GM12878 (cell line): ENCODE measurements at regions not wholly inside any gene's neighbourhood (a gene's known extent, or its start where the extent isn't known, plus 50 kb on each side); places are given as distances from the start of the nearest gene placed in this dataset.
"Not testable (repeated sequence)": the region's sequence is repeated elsewhere in the genome, so short reads cannot be mapped to it uniquely, and the experiment has no call there.

Source experiments
- ATAC-seq: fragments of 200-7000 bp; cut with Tn5 transposase; 3 replicates; pipeline ENCODE4 v1.9.1; 2020; ENCODE audit warnings: mild to moderate bottlenecking, moderate library complexity
- BruUV-seq: library from RNA; stranded (reverse); fragments of 400-500 nt; replicated peaks from 2 replicates; lab custom pipeline; 2021; lab: Mats Ljungman, UMichigan
- CTCF ChIA-PET: fragments of 300-600 bp; sonication (Branson Sonifier 250); formaldehyde crosslinking; extraction: SDS; loops from one replicate; lab custom pipeline; 2021; ENCODE audit warnings: inconsistent platforms; lab: Yijun Ruan, JAX
- POLR2A ChIA-PET: fragments of 350-600 bp; formaldehyde crosslinking; extraction: SDS; loops from one replicate; lab custom pipeline; 2021; ENCODE audit warnings: inconsistent platforms; lab: Charles Lee
- RAD21 ChIA-PET: fragments of 300-600 bp; sonication (Branson Sonifier 250); formaldehyde crosslinking; loops from one replicate; lab custom pipeline; 2023; ENCODE audit warnings: antibody characterized with exemption; ENCODE audit not compliant: unreplicated experiment; lab: Charles Lee
- SMC1A ChIA-PET: fragments of 300-600 bp; sonication (Branson Sonifier 250); formaldehyde crosslinking; loops from one replicate; lab custom pipeline; 2023; ENCODE audit not compliant: unreplicated experiment, uncharacterized antibody; lab: Charles Lee
- DNase-seq: peaks from one replicate; pipeline ENCODE4 v3.0.0-alpha.2; 2011; ENCODE audit warnings: low read depth, low spot score
- FAIRE-seq: peaks from 3 replicates; lab custom pipeline; 2011; peaks lifted over from hg19 to GRCh38; lab: Jason Lieb, UNC
- H2AFZ ChIP-seq: 2 replicates; pipeline ENCODE4 v1.6.0; 2011; ENCODE audit warnings: low read depth, low read length, control low read depth; ENCODE audit not compliant: control insufficient read depth
- H3K27ac ChIP-seq: 2 replicates; pipeline ENCODE4 v1.5.1; 2011; ENCODE audit warnings: control low read depth; ENCODE audit not compliant: control insufficient read depth, insufficient read depth
- H3K27me3 ChIP-seq, 2 experiments: replicated peaks in 1 of 2; 2 replicates each; pipeline versions ENCODE4 v1.6.0 to v1.6.1; 2011; ENCODE audit warnings: low read length in 1 of 2; ENCODE audit not compliant: control insufficient read depth in 2 of 2, insufficient read depth in 2 of 2
- H3K36me3 ChIP-seq, 2 experiments: 2 replicates each; pipeline ENCODE4 v1.5.1; 2011; ENCODE audit warnings: low read length in 1 of 2; ENCODE audit not compliant: control insufficient read depth in 2 of 2, insufficient read depth in 2 of 2
- H3K4me1 ChIP-seq: 2 replicates; pipeline ENCODE4 v1.6.1; 2011; ENCODE audit warnings: mild to moderate bottlenecking, low read length, moderate library complexity, mixed read lengths; ENCODE audit not compliant: control insufficient read depth, insufficient read depth
- H3K4me2 ChIP-seq: 2 replicates; pipeline ENCODE4 v1.6.0; 2011; ENCODE audit warnings: control low read depth; ENCODE audit not compliant: control insufficient read depth, insufficient read depth
- H3K4me3 ChIP-seq: fragments of 200-600 bp; sonication (generic); 2 replicates; pipeline ENCODE4 v1.5.1; 2016
- H3K79me2 ChIP-seq: 2 replicates; pipeline ENCODE4 v1.6.0; 2011; ENCODE audit warnings: low read length; ENCODE audit not compliant: control insufficient read depth, insufficient read depth
- H3K9ac ChIP-seq: 2 replicates; pipeline ENCODE4 v1.8.0; 2011; ENCODE audit warnings: low read length, control low read depth, mixed read lengths; ENCODE audit not compliant: control insufficient read depth, insufficient read depth
- H3K9me3 ChIP-seq: replicated peaks from 3 replicates; pipeline ENCODE4 v1.5.1; 2011; ENCODE audit warnings: mild to moderate bottlenecking, low read length; ENCODE audit not compliant: control insufficient read depth, insufficient read depth
- H4K20me1 ChIP-seq: 2 replicates; pipeline ENCODE4 v1.6.0; 2011; ENCODE audit not compliant: control insufficient read depth, insufficient read depth
- JUND ChIP-seq: IDR thresholded peaks from 2 replicates; pipeline ENCODE4 v1.6.1; 2012; ENCODE audit warnings: low read depth, mild to moderate bottlenecking, low read length, improper control_type of control experiment, moderate library complexity
- MEF2A ChIP-seq: IDR thresholded peaks from 2 replicates; pipeline ENCODE4 v1.6.1; 2011; ENCODE audit warnings: low read depth, mild to moderate bottlenecking, low read length, moderate library complexity; ENCODE audit not compliant: insufficient read depth
- WGBS: methylation state at CpG from one replicate; pipeline ENCODE4 v1.1.6; 2016; ENCODE audit warnings: low lambda C conversion rate; ENCODE audit not compliant: insufficient replicate concordance, insufficient coverage; ENCODE audit errors: missing lambda C conversion rate; 5-methylcytosine and 5-hydroxymethylcytosine counted together
- in situ Hi-C: fragments of 300-500 bp; cut with MboI; formaldehyde crosslinking; loops from 9 replicates; pipeline ENCODE4 v1.14.3; 2018; ENCODE audit warnings: mixed read lengths
- intact Hi-C: fragments of 100-400 bp; cut with micrococcal nuclease; formaldehyde crosslinking; loops from one replicate; pipeline ENCODE4 v1.14.2; 2022; ENCODE audit not compliant: unreplicated experiment

GRCh38 chr12:67107751-67108269 lies 161.3 kb upstream of the CAND1 start:
- CTCF ChIA-PET, result no interaction called here
- no peak for TF ChIP-seq MEF2A
- TF ChIP-seq JUND, result no peak
- H3K36me3 ChIP-seq, result no peaks in the 10 kb centered on the region
- H3K9me3 ChIP-seq, result no peaks in the 10 kb centered on the region; the same call in 2 of the 3 replicates
- H3K4me3 ChIP-seq, result no peak overlapping the region
- RAD21 ChIA-PET, result no interaction called here
- 0% methylated on average over 1 of the region's 1 CpG for WGBS
- H3K4me2 ChIP-seq, result no peak overlapping the region
- H3K27ac ChIP-seq, result no peak overlapping the region
- in situ Hi-C loops, result no loop called here
- BruUV-seq, result no TSS peak
- DNase-seq (no peak), ATAC-seq (no peak), FAIRE-seq (no peak)
- intact Hi-C loops, result no loop called here
- POLR2A ChIA-PET, result no interaction called here
- H3K27me3 ChIP-seq, result no peaks in the 10 kb centered on the region; a peak in 1 of 4 replicates
- H4K20me1 ChIP-seq, result no peaks in the 10 kb centered on the region
- no peak overlapping the region for H3K9ac ChIP-seq
- SMC1A ChIA-PET, result no interaction called here
- no peak overlapping the region for H2AFZ ChIP-seq
- no peaks in the 10 kb centered on the region for H3K4me1 ChIP-seq
- no peaks in the 10 kb centered on the region for H3K79me2 ChIP-seq

DNA sequence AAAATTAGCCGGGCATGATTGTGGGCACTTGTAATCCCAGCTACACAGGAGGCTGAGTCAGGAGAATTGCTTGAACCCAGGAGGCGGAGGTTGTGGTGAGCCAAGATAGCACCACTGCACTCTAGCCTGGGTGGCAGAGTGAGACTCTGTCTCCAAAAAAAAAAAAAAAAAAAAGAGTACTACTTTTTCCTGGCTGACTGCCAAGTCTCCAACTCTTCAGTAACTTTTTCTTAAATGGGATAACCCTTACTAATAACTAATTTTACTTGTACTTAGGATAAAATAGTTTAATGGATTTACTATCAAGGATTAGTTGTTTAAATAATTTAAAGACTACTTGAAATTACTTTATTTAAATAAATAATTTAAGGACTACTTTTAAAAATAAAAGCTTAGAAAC lies 158.8 kb upstream of the CAND1 start:
- H2AFZ ChIP-seq, in situ Hi-C loops, H3K4me3 ChIP-seq, CTCF ChIA-PET, BruUV-seq, POLR2A ChIA-PET, H3K27me3 ChIP-seq, SMC1A ChIA-PET, FAIRE-seq, ATAC-seq, intact Hi-C loops, H4K20me1 ChIP-seq, H3K4me1 ChIP-seq, H3K36me3 ChIP-seq, H3K9me3 ChIP-seq, DNase-seq, H3K27ac ChIP-seq, H3K9ac ChIP-seq, H3K4me2 ChIP-seq, RAD21 ChIA-PET, H3K79me2 ChIP-seq: not testable (repeated sequence)
- WGBS, result 96% methylated on average over 2 of the region's 2 CpGs
